Uterus (tissue), 2 donors: ENCODE measurements at regions not wholly inside any gene's neighbourhood (a gene's known extent, or its start where the extent isn't known, plus 50 kb on each side); places are given as distances from the start of the nearest gene placed in this dataset.

Experiments used
- CTCF ChIP-seq, 4 experiments: fragments of 200-600 bp in 2 of 4; fragments of 450-650 bp in 2 of 4; sonication (generic) in 2 of 4; IDR thresholded peaks; one replicate each; pipeline ENCODE4 v1.5.1; 2016 to 2019; ENCODE audit warnings: antibody characterized with exemption in 4 of 4, mild to moderate bottlenecking in 2 of 4, moderate library complexity in 1 of 4
- POLR2A ChIP-seq, 2 donors: fragments of 450-650 bp; IDR thresholded peaks; one replicate each; pipeline ENCODE4 v1.6.1; 2016; ENCODE audit warnings: antibody characterized with exemption in 2 of 2, mild to moderate bottlenecking in 1 of 2, moderate library complexity in 1 of 2

GRCh38 chr5:158011422-158011821 lies 152.5 kb upstream of the CLINT1 start:
- TF ChIP-seq POLR2A (IDR thresholded peaks at IDR 0.05) (no peak), CTCF (IDR thresholded peaks at IDR 0.05) (no peak)
